HEK293T (cell line): ENCODE measurements at regions not wholly inside any gene's neighbourhood (a gene's known extent, or its start where the extent isn't known, plus 50 kb on each side); places are given as distances from the start of the nearest gene placed in this dataset.

ENCODE experiments used
- ELF4 ChIP-seq: fragments of 450-650 bp; IDR thresholded peaks from 2 replicates; pipeline ENCODE4 v1.6.1; 2017; ENCODE audit warnings: antibody characterized with exemption
- ZNF384 ChIP-seq: fragments of 450-650 bp; IDR thresholded peaks from 2 replicates; pipeline ENCODE4 v1.6.1; 2016
- TF ChIP-seq, protein P1 (sequence below): fragments of 450-650 bp; IDR thresholded peaks from 2 replicates; pipeline ENCODE4 v1.6.1; 2016

DNA sequence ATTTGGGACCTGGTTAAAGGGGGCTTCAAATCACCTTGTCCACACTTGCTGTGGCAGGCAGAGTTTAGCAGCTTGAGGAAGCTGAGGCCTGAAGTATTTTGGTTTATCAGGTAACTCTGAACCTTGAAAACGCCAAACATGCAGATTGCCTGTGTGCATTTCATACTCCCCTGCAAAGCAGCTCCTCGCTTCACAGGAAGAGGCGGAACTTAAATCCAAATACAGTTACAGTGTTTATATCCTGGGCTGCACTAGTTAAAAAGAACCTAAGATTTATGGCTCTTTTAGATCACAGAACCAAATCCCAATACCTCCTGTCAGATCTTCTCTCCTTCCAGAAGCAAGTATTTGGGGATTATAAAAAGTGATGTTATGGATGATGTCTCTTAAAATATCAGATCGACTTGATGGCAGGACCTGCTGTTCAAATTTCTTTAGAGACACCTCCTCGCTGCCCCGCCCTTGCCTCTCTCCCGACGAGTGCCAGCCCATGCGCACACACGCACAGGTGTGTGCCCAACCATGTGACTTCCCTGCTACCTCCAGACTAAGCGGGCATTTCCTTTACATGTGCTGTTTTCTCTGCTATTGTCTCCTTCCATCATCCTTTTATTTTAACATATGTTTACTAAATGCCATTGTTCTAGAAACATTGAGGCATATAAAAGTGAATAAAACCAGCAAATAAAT is 224.6 kb upstream of the FOXQ1 start:
- TF ChIP-seq ELF4 (no peak), ZNF384 (no peak)
- TF ChIP-seq, protein P1, sequence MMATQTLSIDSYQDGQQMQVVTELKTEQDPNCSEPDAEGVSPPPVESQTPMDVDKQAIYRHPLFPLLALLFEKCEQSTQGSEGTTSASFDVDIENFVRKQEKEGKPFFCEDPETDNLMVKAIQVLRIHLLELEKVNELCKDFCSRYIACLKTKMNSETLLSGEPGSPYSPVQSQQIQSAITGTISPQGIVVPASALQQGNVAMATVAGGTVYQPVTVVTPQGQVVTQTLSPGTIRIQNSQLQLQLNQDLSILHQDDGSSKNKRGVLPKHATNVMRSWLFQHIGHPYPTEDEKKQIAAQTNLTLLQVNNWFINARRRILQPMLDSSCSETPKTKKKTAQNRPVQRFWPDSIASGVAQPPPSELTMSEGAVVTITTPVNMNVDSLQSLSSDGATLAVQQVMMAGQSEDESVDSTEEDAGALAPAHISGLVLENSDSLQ, result no peak
